Stimulated activated CD4-positive, alpha-beta T cell treated with anti-CD3 and anti-CD28 coated beads, Interleukin-4, amount 100 ng/mL, for 1 hour (primary cell): ENCODE measurements at regions not wholly inside any gene's neighbourhood (a gene's known extent, or its start where the extent isn't known, plus 50 kb on each side); places are given as distances from the start of the nearest gene placed in this dataset.
"Not testable (repeated sequence)": the region's sequence is repeated elsewhere in the genome, so short reads cannot be mapped to it uniquely, and the experiment has no call there.

Experiments used
- DNase-seq: peaks from one replicate; pipeline ENCODE4 v3.0.0-alpha.2; 2020

DNA sequence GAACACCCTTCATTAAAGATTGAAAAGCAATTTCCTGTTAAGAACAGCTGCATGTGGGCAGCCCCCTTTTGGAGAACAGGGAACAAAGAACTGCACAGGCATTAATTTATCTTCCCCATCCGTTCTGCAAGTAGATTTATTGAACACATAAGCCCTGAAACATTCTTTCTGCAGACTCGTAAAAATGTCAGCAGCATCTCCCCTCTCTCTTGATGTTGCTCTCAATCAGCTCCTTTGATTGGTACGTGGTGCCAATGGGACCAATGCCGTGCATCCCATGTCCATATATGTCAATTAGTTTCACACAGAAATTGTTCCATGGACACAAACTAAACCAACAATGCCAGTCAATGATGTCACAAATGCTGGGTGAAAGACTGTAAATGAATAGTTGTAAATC, 228.5 kb upstream of the RASGEF1B start:
- DNase-seq = no peak

DNA sequence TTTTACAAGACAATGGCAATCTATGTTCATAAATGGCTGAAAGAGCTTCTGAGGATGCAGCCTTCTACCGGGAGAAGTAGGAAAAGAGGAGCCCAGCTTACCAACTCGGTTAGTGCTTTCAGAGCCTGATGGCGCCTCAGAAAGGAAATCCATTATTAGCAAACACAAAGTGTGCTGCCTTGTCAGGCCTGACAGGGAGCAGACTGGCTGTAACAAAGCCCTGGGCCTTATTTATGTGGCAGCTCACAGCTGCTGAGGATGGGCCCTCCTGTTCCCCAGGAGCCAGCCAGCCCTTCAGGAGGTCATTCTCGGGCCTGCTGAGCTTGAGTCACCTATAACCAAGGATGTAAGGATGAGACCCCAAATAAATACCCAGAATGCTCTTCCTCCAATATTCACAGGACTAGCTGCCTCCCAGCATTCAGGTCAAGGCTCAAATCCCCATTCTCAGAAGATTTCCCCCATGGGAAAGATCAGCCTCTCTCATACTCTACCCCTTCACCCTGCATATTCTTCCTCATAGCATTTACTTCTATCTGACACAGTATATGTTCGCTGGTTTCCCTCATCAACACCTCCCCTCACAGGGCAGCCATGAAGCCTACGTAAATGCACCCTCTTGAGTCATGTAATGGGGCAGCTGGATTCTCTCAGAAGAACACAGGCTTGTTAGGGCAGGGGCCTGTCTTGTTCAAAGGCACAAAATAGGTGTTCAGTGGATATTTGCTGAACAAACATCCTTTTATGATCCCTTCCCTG, 227.0 kb upstream of the RASGEF1B start:
- DNase-seq = no peak

DNA sequence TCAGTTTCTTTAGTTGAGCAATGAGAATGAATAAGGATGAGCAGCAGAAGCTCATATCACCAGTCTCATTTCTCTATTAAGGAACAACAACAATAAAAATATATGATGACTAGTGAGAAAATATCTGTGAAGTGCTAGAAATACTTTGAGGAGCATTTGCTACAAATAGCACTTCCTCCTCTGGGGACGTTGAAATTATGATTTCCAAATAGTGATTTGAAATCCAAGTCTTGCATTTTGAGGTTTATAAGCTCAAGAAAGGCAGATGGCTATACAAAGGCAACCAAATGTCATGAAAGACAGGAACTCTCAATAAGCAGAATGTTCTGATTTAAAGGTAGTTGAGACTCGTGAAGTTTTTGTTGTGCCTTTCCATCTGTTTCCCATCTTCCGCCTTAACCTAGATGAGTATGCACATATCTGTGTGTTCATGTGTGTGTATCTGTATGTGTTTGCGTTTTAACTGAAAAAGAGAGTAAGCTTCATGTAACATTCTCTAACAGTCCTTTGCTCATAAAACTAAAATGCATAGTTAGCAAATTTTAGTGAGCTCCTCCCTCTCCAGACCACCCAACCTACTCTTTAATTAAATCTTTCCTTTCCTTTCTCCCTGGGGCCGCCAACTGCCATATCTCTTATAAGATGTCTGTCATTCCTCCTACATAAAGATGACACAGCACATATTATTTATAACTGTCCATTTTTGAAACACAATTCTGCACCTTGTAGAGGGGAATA, 222.6 kb upstream of the RASGEF1B start:
- no peak for DNase-seq

DNA sequence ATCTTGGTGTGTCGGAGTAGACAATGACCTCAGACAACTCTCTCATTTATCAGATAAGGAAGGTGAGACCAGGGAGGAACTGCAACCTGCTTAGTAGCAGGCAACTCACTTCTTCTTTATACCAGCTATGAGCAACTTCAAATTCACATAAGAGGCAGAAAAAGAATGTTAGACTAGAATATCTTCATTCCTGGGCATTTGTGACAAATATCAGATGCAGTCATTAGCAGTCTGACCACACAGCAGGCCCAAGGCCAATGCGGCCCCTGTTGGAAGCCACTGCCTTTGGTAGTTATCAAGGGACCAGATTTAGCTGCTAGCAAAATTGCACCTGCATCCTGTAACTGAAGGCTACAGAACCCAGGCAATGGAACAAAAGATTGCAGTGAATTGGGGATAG, 219.2 kb upstream of the RASGEF1B start:
- DNase-seq = no peak

DNA sequence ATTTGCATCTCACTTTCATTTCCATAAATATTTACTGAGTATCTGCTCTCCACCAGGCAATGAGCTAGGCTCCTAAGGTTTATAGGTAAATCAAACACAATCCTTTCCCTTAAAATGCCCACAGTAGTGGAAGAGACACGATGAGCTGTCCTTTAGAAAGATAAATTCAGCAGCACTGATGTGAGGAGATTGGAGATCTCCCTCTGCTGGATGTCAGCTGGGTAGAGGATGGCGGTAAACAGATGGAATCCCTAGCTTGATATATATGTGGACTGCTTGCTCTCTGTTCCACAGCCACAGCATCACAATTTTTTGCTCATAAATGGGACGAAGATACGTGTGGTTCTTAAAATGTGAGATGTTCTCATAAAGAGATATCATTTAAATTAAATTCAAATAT, 216.4 kb upstream of the RASGEF1B start:
- DNase-seq = no peak

DNA sequence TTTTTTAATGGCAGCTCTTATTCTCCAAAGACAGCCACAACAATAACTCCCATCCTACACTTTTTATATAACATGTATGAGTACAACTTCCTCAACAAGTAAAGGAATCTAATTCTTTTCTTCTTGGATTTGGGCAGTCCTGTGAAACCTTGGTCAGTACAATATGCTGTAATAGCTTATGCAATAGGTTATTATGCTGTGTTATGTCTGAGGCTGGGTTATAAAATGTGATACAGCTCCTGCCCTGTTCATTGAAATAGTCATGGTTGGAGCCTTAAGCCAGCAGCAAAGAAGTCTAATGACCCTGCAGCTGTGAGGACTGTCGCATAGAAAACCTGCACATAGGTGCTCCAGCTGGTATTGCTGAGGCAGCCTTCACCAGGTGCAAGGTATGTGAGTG, 215.8 kb upstream of the RASGEF1B start:
- DNase-seq = no peak

DNA sequence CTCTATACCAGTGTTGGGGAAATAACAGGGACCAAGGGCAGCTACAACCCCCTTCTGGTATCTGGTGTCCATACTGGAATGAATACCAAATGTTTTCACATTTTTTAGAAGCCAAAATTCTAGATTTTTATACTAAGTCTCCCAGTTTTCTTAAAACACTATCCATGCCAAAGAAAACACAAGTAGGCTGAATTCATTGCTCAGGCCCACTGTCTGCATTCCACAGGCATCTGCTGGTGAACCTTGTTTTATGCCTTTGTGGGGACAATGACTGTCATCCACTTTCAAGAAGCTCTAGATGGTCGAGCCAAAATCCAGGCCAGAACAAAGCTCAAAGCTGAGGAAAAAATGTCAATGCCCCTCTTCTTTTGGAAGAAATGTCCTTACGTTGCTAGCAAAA, 213.4 kb upstream of the RASGEF1B start:
- DNase-seq = no peak

DNA sequence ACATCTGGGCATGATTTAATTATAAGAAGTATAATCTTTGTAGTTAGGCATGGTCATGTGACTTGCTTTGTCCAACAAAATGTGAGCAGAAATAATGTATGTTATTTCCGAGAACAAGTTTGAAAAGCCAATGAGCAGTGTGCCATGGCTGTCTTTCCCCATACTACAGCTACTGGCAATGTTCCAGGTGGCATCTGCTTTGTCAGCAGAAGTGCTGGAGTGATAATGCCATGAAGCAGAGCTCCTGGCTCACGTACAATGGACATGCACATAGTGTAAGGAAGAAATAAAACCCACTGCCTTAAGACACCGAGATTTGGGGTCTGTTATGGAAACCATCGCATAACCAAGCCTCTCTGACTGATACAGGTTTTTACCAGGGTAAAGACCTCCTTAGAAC, 212.6 kb upstream of the RASGEF1B start:
- DNase-seq = no peak

DNA sequence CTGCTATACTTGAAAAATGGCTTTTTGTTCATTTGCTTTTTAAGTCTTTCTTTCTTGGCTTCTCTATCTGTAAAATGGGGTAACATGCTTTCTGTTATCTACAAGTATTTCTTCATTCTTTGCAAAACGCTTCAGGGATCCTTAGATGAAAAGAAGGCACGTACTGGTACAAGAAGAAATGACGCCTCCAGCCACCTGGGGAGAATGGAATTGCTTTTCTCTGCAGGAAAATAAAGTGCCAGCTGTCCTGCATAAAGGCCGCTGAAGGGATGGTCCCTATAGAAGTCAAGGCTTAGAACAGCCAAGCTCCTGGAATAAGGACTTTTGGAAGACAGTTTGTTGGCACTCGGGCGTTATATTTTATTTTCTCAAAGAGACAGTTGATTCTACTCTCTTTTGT, 210.8 kb upstream of the RASGEF1B start:
- DNase-seq = no peak

DNA sequence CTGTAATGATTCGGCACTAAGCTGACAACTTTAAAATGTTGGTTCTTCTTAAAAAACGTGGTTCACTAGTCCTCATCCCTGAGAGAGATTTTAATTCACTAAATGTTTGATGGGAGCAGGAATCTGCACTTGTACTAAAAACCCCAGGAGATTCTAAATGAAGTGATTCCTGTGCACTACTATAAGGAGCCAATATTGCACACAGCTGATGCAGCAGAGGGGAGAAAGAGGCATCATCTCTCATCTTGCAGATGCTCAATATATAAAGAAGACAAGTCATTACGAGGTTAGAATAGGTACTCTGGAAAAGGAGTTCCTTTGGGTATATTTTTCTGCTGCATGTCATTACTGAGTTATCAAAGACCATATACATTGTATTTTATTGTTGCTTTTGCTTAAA, 207.6 kb upstream of the RASGEF1B start:
- DNase-seq = no peak

DNA sequence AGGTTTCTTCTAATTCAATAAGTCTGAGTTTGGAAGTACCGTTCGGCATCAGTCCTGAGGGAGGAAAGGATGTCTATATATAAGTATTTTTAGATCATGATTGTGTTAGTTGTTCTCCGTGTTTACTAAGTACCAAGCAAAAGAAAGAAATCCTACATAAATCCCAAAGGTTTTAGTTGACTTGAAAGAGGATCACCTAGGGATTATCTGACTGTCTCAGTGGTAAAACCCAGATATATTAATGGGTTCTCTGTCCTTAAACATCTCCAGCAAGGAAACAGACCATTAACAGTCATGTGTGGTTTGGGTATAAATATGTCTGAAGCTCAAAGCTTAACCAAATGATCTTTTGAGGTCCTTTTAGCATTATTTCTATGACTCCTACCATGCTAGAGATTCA, 207.1 kb upstream of the RASGEF1B start:
- no peak for DNase-seq

DNA sequence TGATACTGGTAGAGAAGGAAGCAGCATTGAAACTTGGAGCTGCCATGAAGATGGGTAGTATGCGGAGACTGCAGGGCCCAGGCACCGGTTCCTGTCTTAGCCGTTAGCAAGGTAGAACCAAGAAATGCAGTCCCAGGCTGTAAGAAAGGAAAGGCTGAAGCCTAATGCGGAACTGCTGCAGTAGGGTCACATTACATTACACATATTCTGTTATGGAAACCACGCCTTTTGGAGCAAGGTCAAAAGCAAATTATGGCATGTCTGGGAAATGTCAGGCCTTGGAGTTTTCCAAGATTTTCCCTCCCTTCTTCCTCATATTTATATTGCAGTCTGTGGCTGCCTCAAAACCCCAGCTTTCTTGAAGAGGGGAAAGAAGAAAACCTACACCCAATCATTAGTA, 204.8 kb upstream of the RASGEF1B start:
- no peak for DNase-seq

DNA sequence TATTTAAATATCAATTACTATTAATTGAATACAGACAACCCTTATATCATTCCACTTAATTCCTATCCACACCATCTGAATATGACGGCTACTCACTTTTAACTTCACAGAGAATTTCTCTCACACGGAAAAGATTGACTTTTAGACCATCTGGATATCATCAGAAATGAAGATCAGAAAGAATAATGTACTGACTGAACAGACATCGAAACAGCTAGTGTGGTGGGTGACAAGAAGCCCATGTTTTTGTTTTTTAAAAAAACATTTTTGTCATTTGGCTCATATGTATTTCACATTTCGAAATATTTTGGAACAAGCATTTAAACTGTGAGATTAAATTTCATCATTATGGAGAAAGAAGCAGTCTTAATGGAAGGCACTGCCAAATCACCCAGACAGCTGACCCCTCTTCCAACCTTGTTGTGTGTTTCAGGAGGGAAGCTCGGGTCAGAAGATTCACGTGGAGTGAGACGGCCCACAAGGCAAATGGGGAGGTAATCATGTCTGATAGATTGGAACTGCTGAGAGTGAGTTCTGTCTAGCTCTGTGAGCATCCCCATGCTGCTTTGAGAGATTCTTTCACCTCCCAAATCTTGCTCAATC, 204.2 kb upstream of the RASGEF1B start:
- DNase-seq = no peak

DNA sequence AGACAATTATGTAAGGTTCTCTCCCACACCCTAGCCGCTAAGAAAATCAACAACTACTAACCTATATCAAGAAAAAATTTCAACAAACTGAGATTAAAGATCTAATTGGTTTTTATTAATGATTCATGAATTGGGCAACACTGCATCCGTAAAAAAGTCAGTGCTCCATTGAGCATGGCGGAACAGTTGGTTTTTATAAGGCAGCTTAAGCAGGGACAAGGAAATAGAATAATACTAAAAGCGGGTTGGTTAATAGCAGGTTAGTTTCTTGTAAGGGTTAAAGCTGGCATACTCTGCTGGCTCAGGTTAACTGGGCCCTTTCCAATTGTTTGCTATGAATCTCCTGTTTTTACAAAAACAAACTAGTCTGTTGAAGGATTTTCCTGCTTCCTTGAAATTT, 202.3 kb upstream of the RASGEF1B start:
- no peak for DNase-seq

DNA sequence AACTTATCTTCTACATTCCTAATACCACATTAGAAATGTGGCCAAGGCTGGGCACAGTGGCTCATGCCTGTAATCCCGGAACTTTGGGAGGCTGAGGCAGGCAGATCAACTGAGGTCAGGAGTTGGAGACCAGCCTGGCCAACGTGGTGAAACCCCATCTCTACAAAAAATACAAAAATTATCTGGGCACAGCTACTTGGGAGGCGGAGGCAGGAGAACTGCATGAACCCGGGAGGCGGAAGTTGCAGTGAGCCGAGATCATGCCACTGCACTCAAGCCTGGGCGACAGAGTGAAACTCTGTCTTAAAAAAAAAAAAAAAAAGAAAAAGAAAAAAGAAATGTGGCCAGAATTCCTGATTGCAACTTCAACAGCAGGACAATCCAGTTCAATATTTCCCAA, 196.6 kb upstream of the RASGEF1B start:
- DNase-seq = not testable (repeated sequence)

DNA sequence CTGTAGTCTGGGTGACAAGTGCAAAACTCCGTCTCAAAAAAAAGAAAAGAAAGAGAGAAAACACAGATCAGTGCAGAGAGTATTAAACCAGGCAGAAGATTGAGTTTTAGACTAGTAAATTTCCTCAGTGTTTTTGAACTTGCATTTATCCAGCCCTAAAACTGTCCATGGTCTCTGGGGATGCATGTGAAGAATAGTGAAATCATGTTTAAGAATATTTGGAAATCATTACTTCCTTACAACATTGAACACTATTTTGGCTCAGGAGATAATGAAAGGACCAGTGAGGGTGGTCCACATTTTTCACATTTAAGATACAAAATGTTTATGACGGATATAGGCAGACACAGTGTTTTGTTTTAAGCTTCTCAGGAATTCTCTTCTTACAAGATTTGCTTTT, 195.8 kb upstream of the RASGEF1B start:
- DNase-seq = no peak

DNA sequence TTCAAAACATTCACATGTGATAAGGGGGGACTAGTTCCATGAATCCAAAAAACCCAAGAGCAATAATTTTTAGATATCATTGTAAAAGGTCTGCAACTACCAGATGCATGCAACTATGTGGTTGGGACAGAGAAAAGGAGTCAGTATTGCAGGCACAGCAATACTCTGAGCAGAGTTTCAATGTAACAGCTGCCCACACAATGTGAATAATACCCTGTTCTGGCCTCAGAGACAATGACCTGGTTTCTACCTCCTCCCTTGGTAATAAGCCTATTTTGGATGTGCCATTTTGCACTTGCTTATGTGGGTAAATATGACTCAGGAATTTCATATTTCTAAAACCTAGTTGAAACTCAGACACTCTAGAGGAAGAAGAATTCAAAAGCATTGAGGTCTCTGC, 194.8 kb upstream of the RASGEF1B start:
- no peak for DNase-seq

DNA sequence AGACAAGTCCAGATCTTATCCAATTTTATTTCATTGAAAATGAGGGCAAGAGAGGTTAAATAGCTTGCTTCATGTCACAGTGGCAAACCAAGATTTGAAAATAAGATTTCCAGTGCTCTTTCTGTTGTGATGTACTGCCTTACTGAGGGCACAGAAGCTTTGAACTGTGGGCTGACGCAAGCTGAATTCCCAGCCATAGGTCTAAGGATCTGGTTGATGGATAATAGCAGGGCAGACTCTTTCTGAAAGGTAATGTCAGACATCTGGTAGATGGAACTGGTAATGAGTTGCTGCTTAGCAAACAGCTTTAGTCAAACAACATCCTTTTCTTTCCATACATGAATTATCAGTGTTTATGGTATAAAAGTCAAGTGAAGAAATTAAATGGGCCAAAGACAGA, 193.9 kb upstream of the RASGEF1B start:
- no peak for DNase-seq

DNA sequence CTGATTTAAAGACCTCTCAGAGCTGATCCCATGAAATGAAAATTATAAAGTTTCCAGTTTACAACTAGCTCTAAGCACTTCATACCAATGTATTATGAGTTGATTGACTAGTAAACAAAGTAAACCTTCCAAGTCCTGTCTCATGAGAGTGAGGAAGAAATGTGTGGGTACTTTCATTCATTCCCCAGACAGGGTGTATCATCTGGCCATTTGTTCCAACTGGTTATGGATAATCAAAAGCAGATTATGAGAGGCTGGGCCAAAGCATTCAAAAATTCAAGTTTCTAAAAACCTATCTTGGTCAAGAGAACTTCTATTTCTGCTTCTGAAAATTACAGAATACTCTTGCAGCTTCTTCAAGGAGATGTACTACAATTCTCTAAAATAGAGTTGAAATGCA, 193.3 kb upstream of the RASGEF1B start:
- no peak for DNase-seq

DNA sequence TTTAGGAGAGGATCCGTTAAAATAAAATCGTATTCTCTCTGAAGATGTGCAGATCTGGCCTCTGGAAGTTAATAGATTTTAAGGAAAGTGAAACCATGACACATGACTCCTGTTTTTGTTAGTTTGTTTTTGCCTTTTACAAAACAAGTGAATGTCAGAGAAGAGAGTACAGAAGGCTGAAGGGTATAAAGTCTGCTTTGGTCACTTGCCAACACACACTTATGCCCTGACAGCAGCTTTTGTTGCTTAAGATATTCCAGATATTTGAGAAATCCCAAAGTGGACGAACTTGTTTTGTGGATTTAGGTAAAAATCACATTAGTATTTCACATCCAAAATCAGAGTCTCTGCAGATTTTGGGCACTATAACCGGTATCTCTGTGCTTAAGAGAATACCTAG, 192.4 kb upstream of the RASGEF1B start:
- DNase-seq = no peak

DNA sequence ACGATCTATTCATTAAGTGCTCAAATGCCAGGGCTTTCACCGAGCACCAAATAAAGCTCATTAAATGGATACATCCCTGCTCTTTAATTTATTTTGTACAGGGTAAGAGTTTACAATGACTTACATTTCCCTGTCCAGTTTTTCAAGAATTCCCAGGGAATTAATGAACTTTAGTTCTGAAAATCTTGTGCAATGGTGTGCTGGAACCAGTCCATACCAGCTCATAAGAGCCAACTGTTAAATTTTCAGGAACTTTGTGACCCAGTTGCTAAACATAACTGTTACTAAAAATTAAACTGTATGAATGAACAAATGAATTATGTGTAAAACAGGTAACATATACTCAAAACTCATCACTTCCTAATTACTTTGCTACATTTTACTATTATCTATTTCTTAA, 191.7 kb upstream of the RASGEF1B start:
- DNase-seq = no peak

DNA sequence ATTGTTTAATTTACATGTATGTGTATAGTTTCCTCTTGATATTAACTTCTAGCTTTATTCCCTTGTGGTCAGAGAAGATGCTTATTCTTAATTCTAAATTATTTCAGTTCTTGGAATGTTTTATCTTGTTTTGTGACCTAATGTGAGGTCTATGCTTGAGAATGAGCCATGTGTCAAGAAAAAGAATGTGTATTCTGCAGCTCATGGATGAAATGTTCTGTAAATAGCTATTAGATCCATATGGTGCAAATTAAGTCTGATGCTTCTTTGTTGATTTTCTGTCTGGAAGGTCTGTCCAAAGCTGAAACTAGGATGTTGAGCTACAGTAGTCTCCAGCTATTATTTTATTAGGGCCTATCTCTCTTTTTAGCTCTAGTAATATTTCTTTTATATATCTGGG, 187.3 kb upstream of the RASGEF1B start:
- DNase-seq = no peak

DNA sequence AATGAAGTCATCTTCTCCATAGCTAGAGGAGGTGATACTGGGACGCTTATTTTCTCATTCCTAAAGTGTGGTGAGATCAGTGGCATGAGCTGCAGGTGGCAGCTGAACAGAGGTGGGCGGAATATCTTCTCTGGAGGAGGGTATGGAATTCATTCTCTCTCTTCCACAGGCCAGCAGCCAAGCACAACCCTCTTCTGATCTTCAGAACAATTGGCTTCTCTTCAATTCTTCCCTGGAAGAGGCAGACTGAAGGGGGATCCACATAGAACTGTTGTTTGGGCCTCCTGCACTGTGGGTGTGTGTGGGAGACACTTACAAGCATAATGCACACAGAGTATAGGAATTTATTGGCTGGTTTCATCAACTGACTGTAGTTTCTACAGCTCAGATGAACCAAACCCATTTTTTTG, 180.4 kb upstream of the RASGEF1B start:
- DNase-seq = peak; percentile 6

DNA sequence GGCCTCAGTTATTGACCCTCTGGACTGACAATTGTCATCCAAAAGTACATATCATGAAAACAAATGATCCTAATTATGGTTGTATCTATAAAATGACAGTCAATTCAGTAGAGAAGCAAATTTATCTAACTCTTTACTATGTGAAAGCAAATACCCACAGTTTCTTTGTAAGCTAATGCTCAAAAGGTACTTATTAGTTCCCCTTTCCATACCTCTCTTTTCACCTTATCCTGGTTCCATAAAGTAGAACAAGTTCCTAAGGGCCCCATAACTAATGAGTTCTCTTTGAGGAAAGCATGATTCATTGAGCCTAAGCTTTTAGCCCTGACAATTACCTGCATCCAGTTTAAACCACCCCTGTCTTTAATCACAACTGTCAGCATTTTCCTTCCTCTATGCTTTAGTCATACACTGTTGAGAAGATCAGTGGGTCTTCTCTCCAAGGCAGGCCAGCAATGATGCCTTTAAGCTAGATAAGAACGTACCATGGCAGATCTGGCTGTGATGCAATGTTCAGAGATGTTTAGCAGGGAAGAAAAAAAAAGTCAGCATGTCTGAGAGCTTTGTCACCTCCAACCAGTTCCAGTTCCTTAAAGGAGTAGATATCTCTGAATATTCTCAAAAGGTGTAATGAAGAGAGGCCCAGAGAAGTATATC, 179.7 kb upstream of the RASGEF1B start:
- no peak for DNase-seq
